ENCODE measurements at regions not wholly inside any gene's neighbourhood (a gene's known extent, or its start where the extent isn't known, plus 50 kb on each side); places are given as distances from the start of the nearest gene placed in this dataset.

DNA sequence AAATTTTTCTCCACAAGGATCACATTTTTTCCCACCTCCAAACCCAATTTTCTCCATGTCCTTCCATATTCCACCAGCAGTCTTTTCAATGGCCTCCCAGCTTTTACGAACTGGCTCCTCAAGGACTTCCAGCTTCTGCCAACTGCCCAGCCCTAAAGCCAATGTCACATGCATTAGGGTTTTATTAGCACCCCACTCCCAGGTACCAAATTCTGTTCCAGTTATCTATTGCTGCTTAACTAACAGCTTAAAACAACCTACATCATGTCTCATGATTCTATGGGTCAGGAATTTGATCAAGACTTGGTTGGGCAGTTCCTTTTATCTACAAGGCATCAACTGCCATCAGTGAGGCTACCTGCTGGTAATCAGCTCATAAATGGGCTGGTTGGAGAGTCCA is 151.3 kb downstream of the SPTSSA start:
- TF ChIP-seq, protein P1, sequence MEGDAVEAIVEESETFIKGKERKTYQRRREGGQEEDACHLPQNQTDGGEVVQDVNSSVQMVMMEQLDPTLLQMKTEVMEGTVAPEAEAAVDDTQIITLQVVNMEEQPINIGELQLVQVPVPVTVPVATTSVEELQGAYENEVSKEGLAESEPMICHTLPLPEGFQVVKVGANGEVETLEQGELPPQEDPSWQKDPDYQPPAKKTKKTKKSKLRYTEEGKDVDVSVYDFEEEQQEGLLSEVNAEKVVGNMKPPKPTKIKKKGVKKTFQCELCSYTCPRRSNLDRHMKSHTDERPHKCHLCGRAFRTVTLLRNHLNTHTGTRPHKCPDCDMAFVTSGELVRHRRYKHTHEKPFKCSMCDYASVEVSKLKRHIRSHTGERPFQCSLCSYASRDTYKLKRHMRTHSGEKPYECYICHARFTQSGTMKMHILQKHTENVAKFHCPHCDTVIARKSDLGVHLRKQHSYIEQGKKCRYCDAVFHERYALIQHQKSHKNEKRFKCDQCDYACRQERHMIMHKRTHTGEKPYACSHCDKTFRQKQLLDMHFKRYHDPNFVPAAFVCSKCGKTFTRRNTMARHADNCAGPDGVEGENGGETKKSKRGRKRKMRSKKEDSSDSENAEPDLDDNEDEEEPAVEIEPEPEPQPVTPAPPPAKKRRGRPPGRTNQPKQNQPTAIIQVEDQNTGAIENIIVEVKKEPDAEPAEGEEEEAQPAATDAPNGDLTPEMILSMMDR (conservative IDR thresholded peaks at IDR 0.05) = no peak
- TF ChIP-seq EZH2 (IDR thresholded peaks at IDR 0.05; ENCODE audit: low read depth) = no peak
